GM12878 (cell line): ENCODE measurements at regions not wholly inside any gene's neighbourhood (a gene's known extent, or its start where the extent isn't known, plus 50 kb on each side); places are given as distances from the start of the nearest gene placed in this dataset.

Experiments used
- ATAC-seq: fragments of 200-7000 bp; cut with Tn5 transposase; 3 replicates; pipeline ENCODE4 v1.9.1; 2020; ENCODE audit warnings: mild to moderate bottlenecking, moderate library complexity
- BruUV-seq: library from RNA; stranded (reverse); fragments of 400-500 nt; replicated peaks from 2 replicates; lab custom pipeline; 2021; lab: Mats Ljungman, UMichigan
- CTCF ChIA-PET: fragments of 300-600 bp; sonication (Branson Sonifier 250); formaldehyde crosslinking; extraction: SDS; loops from one replicate; lab custom pipeline; 2021; ENCODE audit warnings: inconsistent platforms; lab: Yijun Ruan, JAX
- POLR2A ChIA-PET: fragments of 350-600 bp; formaldehyde crosslinking; extraction: SDS; loops from one replicate; lab custom pipeline; 2021; ENCODE audit warnings: inconsistent platforms; lab: Charles Lee
- RAD21 ChIA-PET: fragments of 300-600 bp; sonication (Branson Sonifier 250); formaldehyde crosslinking; loops from one replicate; lab custom pipeline; 2023; ENCODE audit warnings: antibody characterized with exemption; ENCODE audit not compliant: unreplicated experiment; lab: Charles Lee
- SMC1A ChIA-PET: fragments of 300-600 bp; sonication (Branson Sonifier 250); formaldehyde crosslinking; loops from one replicate; lab custom pipeline; 2023; ENCODE audit not compliant: unreplicated experiment, uncharacterized antibody; lab: Charles Lee
- DNase-seq: peaks from one replicate; pipeline ENCODE4 v3.0.0-alpha.2; 2011; ENCODE audit warnings: low read depth, low spot score
- FAIRE-seq: peaks from 3 replicates; lab custom pipeline; 2011; peaks lifted over from hg19 to GRCh38; lab: Jason Lieb, UNC
- H2AFZ ChIP-seq: 2 replicates; pipeline ENCODE4 v1.6.0; 2011; ENCODE audit warnings: low read depth, low read length, control low read depth; ENCODE audit not compliant: control insufficient read depth
- H3K27ac ChIP-seq: 2 replicates; pipeline ENCODE4 v1.5.1; 2011; ENCODE audit warnings: control low read depth; ENCODE audit not compliant: control insufficient read depth, insufficient read depth
- H3K27me3 ChIP-seq, 2 experiments: replicated peaks in 1 of 2; 2 replicates each; pipeline versions ENCODE4 v1.6.0 to v1.6.1; 2011; ENCODE audit warnings: low read length in 1 of 2; ENCODE audit not compliant: control insufficient read depth in 2 of 2, insufficient read depth in 2 of 2
- H3K36me3 ChIP-seq, 2 experiments: 2 replicates each; pipeline ENCODE4 v1.5.1; 2011; ENCODE audit warnings: low read length in 1 of 2; ENCODE audit not compliant: control insufficient read depth in 2 of 2, insufficient read depth in 2 of 2
- H3K4me1 ChIP-seq: 2 replicates; pipeline ENCODE4 v1.6.1; 2011; ENCODE audit warnings: mild to moderate bottlenecking, low read length, moderate library complexity, mixed read lengths; ENCODE audit not compliant: control insufficient read depth, insufficient read depth
- H3K4me2 ChIP-seq: 2 replicates; pipeline ENCODE4 v1.6.0; 2011; ENCODE audit warnings: control low read depth; ENCODE audit not compliant: control insufficient read depth, insufficient read depth
- H3K4me3 ChIP-seq: fragments of 200-600 bp; sonication (generic); 2 replicates; pipeline ENCODE4 v1.5.1; 2016
- H3K79me2 ChIP-seq: 2 replicates; pipeline ENCODE4 v1.6.0; 2011; ENCODE audit warnings: low read length; ENCODE audit not compliant: control insufficient read depth, insufficient read depth
- H3K9ac ChIP-seq: 2 replicates; pipeline ENCODE4 v1.8.0; 2011; ENCODE audit warnings: low read length, control low read depth, mixed read lengths; ENCODE audit not compliant: control insufficient read depth, insufficient read depth
- H3K9me3 ChIP-seq: replicated peaks from 3 replicates; pipeline ENCODE4 v1.5.1; 2011; ENCODE audit warnings: mild to moderate bottlenecking, low read length; ENCODE audit not compliant: control insufficient read depth, insufficient read depth
- H4K20me1 ChIP-seq: 2 replicates; pipeline ENCODE4 v1.6.0; 2011; ENCODE audit not compliant: control insufficient read depth, insufficient read depth
- MEF2B ChIP-seq: fragments of 450-650 bp; IDR thresholded peaks from 2 replicates; pipeline ENCODE4 v1.6.1; 2018; ENCODE audit warnings: mild to moderate bottlenecking, moderate library complexity; ENCODE audit not compliant: partially characterized antibody, poor library complexity, severe bottlenecking
- MLLT1 ChIP-seq: fragments of 450-650 bp; IDR thresholded peaks from 2 replicates; pipeline ENCODE4 v1.6.1; 2016; ENCODE audit warnings: mild to moderate bottlenecking
- NBN ChIP-seq: fragments of 450-650 bp; IDR thresholded peaks from 2 replicates; pipeline ENCODE4 v1.6.1; 2016
- NFYB ChIP-seq: IDR thresholded peaks from 2 replicates; pipeline ENCODE4 v1.6.1; 2011; ENCODE audit warnings: low read depth, mild to moderate bottlenecking, low read length, improper control_type of control experiment, moderate library complexity; ENCODE audit not compliant: insufficient read depth
- NR2C2 ChIP-seq: IDR thresholded peaks from 2 replicates; pipeline ENCODE4 v1.6.1; 2011; ENCODE audit warnings: borderline replicate concordance, low read depth; ENCODE audit not compliant: control insufficient read depth, insufficient read length
- RFX5 ChIP-seq: IDR thresholded peaks from 2 replicates; pipeline ENCODE4 v1.6.1; 2011; ENCODE audit warnings: low read depth, low read length, improper control_type of control experiment
- USF1 ChIP-seq: IDR thresholded peaks from 2 replicates; pipeline ENCODE4 v1.6.1; 2011; ENCODE audit warnings: borderline replicate concordance, low read depth, mild to moderate bottlenecking, moderate library complexity, mixed read lengths, low read length; ENCODE audit not compliant: insufficient read depth; ENCODE audit errors: extremely low read length
- ZNF622 ChIP-seq: fragments of 450-650 bp; IDR thresholded peaks from 2 replicates; pipeline ENCODE4 v1.6.1; 2017; ENCODE audit warnings: mild to moderate bottlenecking, inconsistent platforms
- WGBS: methylation state at CpG from one replicate; pipeline ENCODE4 v1.1.6; 2016; ENCODE audit warnings: low lambda C conversion rate; ENCODE audit not compliant: insufficient replicate concordance, insufficient coverage; ENCODE audit errors: missing lambda C conversion rate; 5-methylcytosine and 5-hydroxymethylcytosine counted together
- in situ Hi-C: fragments of 300-500 bp; cut with MboI; formaldehyde crosslinking; loops from 9 replicates; pipeline ENCODE4 v1.14.3; 2018; ENCODE audit warnings: mixed read lengths
- intact Hi-C: fragments of 100-400 bp; cut with micrococcal nuclease; formaldehyde crosslinking; loops from one replicate; pipeline ENCODE4 v1.14.2; 2022; ENCODE audit not compliant: unreplicated experiment

GRCh38 chr12:25723336-25723735 is 170.3 kb upstream of the LMNTD1 start:
- Histone ChIP-seq H3K27ac (no peak overlapping the region), H3K27me3 (no peaks in the 10 kb centered on the region), H3K79me2 (no peaks in the 10 kb centered on the region), H2AFZ (no peak overlapping the region), H3K36me3 (no peaks in the 10 kb centered on the region), H3K9ac (no peak overlapping the region), H3K4me1 (no peaks in the 10 kb centered on the region), H3K4me2 (no peak overlapping the region), H3K4me3 (no peak overlapping the region), H3K9me3 (no peaks in the 10 kb centered on the region; the same call in 2 of the 3 replicates), H4K20me1 (no peaks in the 10 kb centered on the region)
- intact Hi-C loops = no loop called here
- ChIA-PET RAD21 (no interaction called here), CTCF (no interaction called here), POLR2A (no interaction called here), SMC1A (no interaction called here)
- in situ Hi-C loops = no loop called here
- TF ChIP-seq MEF2B (no peak), USF1 (no peak), RFX5 (no peak), MLLT1 (no peak), NBN (no peak), NFYB (no peak), ZNF622 (no peak), NR2C2 (no peak)
- DNase-seq (no peak), FAIRE-seq (no peak), ATAC-seq (no peak)
- 5% methylated on average over 1 of the region's 1 CpG for WGBS
- BruUV-seq = no TSS peak
